WTC11 (cell line): ENCODE measurements at regions not wholly inside any gene's neighbourhood (a gene's known extent, or its start where the extent isn't known, plus 50 kb on each side); places are given as distances from the start of the nearest gene placed in this dataset.

Experiments used
- ATAC-seq: fragments of 200-7000 bp; cut with Tn5 transposase; 2 replicates; pipeline ENCODE4 v1.10.0; 2021; ENCODE audit warnings: mild to moderate bottlenecking, moderate library complexity
- CTCF ChIA-PET: fragments of 300-600 bp; sonication (Branson Sonifier 250); formaldehyde crosslinking; loops from one replicate; lab custom pipeline; 2021; ENCODE audit warnings: antibody characterized with exemption; lab: Charles Lee
- POLR2A ChIA-PET: fragments of 350-600 bp; sonication (Branson Sonifier 250); formaldehyde crosslinking; loops from one replicate; lab custom pipeline; 2021; ENCODE audit warnings: antibody characterized with exemption; lab: Charles Lee
- DNase-seq: peaks from one replicate; pipeline ENCODE4 v3.0.0; 2021; ENCODE audit warnings: low spot score
- H3K27ac Mint-ChIP-seq: 2 replicates; pipeline ENCODE4 v1.8.0; 2021; ENCODE audit warnings: mixed read lengths
- H3K27me3 Mint-ChIP-seq: 2 replicates; pipeline ENCODE4 v1.8.0; 2021; ENCODE audit warnings: low read depth, mild to moderate bottlenecking, moderate library complexity, mixed read lengths
- H3K36me3 Mint-ChIP-seq: 2 replicates; pipeline ENCODE4 v1.8.0; 2021; ENCODE audit warnings: mixed read lengths
- H3K4me1 Mint-ChIP-seq: 2 replicates; pipeline ENCODE4 v1.8.0; 2022; ENCODE audit warnings: mixed read lengths
- H3K4me3 Mint-ChIP-seq: 2 replicates; pipeline ENCODE4 v1.8.0; 2021; ENCODE audit warnings: mild to moderate bottlenecking, moderate library complexity, mixed read lengths
- H3K9me3 Mint-ChIP-seq: 2 replicates; pipeline ENCODE4 v1.8.0; 2021; ENCODE audit warnings: mixed read lengths
- ATF1 ChIP-seq: sonication (generic); formaldehyde crosslinking; IDR thresholded peaks from 2 replicates; pipeline ENCODE4 v1.8.1; 2023; ENCODE audit warnings: mild to moderate bottlenecking, moderate library complexity, missing genetic modification reagents
- ELF4 ChIP-seq: sonication (generic); formaldehyde crosslinking; IDR thresholded peaks from 2 replicates; pipeline ENCODE4 v1.8.1; 2022; ENCODE audit warnings: low read depth, mild to moderate bottlenecking, moderate library complexity, missing genetic modification reagents
- FOXJ3 ChIP-seq: sonication (generic); formaldehyde crosslinking; IDR thresholded peaks from 2 replicates; pipeline ENCODE4 v1.9.0; 2021; ENCODE audit warnings: missing genetic modification reagents, mild to moderate bottlenecking, borderline replicate concordance
- GTF2I ChIP-seq: fragments of 250-450 bp; sonication (Bioruptor Pico); conservative IDR thresholded peaks from 2 replicates; pipeline ENCODE4 v1.4.0; 2021; ENCODE audit warnings: mild to moderate bottlenecking
- IRF2 ChIP-seq: sonication (generic); formaldehyde crosslinking; IDR thresholded peaks from 2 replicates; pipeline ENCODE4 v1.8.0; 2022; ENCODE audit warnings: low read depth, missing genetic modification reagents, borderline replicate concordance
- MXD4 ChIP-seq: fragments of 250-450 bp; sonication (Bioruptor Pico); IDR thresholded peaks from 2 replicates; pipeline ENCODE4 v1.8.0; 2021; ENCODE audit warnings: mild to moderate bottlenecking, moderate library complexity, borderline replicate concordance
- NR1H2 ChIP-seq: sonication (generic); formaldehyde crosslinking; IDR thresholded peaks from 2 replicates; pipeline ENCODE4 v1.9.0; 2021; ENCODE audit warnings: mild to moderate bottlenecking, moderate library complexity, missing genetic modification reagents
- SP1 ChIP-seq: sonication (generic); formaldehyde crosslinking; conservative IDR thresholded peaks from 2 replicates; pipeline ENCODE4 v1.8.1; 2022; ENCODE audit warnings: missing genetic modification reagents
- ZNF232 ChIP-seq: sonication (generic); formaldehyde crosslinking; IDR thresholded peaks from 2 replicates; pipeline ENCODE4 v1.8.0; 2022; ENCODE audit warnings: mild to moderate bottlenecking, missing genetic modification reagents
- ZNF416 ChIP-seq: fragments of 250-450 bp; sonication (Bioruptor Pico); IDR thresholded peaks from 2 replicates; pipeline ENCODE4 v1.9.0; 2021; ENCODE audit warnings: mild to moderate bottlenecking, inconsistent platforms
- TF ChIP-seq, protein P1 (sequence below): fragments of 250-450 bp; sonication (Bioruptor Pico); IDR thresholded peaks from 2 replicates; pipeline ENCODE4 v2.1.2; 2022; ENCODE audit warnings: mild to moderate bottlenecking, moderate library complexity
- TF ChIP-seq, protein P2 (sequence below): sonication (generic); formaldehyde crosslinking; IDR thresholded peaks from 2 replicates; pipeline ENCODE4 v1.8.1; 2022; ENCODE audit warnings: mild to moderate bottlenecking, missing genetic modification reagents, moderate library complexity, borderline replicate concordance
- TF ChIP-seq, protein P3 (sequence below): sonication (generic); formaldehyde crosslinking; IDR thresholded peaks from 2 replicates; pipeline ENCODE4 v1.8.0; 2023; ENCODE audit warnings: mild to moderate bottlenecking, missing genetic modification reagents
- TF ChIP-seq, protein P4 (sequence below): fragments of 250-450 bp; sonication (Bioruptor Pico); conservative IDR thresholded peaks from 2 replicates; pipeline ENCODE4 v1.9.0; 2021; ENCODE audit warnings: mild to moderate bottlenecking
- TF ChIP-seq, protein P5 (sequence below): sonication (generic); formaldehyde crosslinking; IDR thresholded peaks from 2 replicates; pipeline ENCODE4 v1.8.1; 2023; ENCODE audit warnings: mild to moderate bottlenecking, missing genetic modification reagents, moderate library complexity
- TF ChIP-seq, protein P6 (sequence below): sonication (generic); formaldehyde crosslinking; IDR thresholded peaks from 2 replicates; pipeline ENCODE4 v1.8.1; 2023; ENCODE audit warnings: mild to moderate bottlenecking, moderate library complexity, missing genetic modification reagents
- TF ChIP-seq, protein P7 (sequence below): sonication (generic); formaldehyde crosslinking; IDR thresholded peaks from 2 replicates; pipeline ENCODE4 v1.8.1; 2023; ENCODE audit warnings: mild to moderate bottlenecking, missing genetic modification reagents

DNA sequence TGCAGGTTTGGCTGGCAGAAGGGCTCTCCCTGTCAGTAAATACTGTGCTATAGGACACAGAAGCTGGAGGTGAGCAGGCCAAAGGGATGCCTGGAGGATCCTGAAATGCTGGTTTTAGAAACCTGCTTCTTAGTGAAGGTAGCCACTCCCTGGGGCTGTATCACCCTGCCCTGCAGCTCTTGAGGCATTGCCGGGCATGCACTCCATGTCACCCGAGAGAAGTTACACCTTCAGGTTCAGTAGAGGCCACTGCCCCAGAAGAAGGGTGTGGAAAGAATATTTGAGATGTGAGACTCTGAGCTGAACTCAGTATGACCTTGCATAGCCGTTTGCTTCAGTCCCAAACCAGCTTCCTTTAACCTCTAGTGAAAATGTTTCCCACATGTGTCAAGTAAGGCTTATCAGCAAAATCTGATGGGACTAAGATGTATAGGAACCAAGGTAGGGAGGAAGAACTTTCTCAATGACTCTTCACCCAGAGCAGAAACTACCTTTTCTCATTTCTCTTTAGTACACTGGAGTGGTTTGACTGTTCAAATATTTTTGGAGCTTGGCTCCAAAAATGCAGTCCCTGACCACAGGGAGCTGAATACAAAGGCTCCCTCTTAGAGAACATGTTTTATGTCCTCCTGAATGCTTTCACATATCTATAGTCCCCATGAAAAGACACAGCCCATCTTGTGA, 164.5 kb upstream of the DYRK2 start (continued):
- TF ChIP-seq, protein P1, sequence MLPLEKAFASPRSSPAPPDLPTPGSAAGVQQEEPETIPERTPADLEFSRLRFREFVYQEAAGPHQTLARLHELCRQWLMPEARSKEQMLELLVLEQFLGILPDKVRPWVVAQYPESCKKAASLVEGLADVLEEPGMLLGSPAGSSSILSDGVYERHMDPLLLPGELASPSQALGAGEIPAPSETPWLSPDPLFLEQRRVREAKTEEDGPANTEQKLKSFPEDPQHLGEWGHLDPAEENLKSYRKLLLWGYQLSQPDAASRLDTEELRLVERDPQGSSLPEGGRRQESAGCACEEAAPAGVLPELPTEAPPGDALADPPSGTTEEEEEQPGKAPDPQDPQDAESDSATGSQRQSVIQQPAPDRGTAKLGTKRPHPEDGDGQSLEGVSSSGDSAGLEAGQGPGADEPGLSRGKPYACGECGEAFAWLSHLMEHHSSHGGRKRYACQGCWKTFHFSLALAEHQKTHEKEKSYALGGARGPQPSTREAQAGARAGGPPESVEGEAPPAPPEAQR (CRISPR knock-in tag) = no peak
- TF ChIP-seq ZNF416 (CRISPR knock-in tag) = no peak
- TF ChIP-seq IRF2 = no peak
- TF ChIP-seq, protein P2, sequence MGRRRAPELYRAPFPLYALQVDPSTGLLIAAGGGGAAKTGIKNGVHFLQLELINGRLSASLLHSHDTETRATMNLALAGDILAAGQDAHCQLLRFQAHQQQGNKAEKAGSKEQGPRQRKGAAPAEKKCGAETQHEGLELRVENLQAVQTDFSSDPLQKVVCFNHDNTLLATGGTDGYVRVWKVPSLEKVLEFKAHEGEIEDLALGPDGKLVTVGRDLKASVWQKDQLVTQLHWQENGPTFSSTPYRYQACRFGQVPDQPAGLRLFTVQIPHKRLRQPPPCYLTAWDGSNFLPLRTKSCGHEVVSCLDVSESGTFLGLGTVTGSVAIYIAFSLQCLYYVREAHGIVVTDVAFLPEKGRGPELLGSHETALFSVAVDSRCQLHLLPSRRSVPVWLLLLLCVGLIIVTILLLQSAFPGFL (CRISPR knock-in tag) = no peak
- TF ChIP-seq MXD4 (CRISPR knock-in tag) = no peak

DNA sequence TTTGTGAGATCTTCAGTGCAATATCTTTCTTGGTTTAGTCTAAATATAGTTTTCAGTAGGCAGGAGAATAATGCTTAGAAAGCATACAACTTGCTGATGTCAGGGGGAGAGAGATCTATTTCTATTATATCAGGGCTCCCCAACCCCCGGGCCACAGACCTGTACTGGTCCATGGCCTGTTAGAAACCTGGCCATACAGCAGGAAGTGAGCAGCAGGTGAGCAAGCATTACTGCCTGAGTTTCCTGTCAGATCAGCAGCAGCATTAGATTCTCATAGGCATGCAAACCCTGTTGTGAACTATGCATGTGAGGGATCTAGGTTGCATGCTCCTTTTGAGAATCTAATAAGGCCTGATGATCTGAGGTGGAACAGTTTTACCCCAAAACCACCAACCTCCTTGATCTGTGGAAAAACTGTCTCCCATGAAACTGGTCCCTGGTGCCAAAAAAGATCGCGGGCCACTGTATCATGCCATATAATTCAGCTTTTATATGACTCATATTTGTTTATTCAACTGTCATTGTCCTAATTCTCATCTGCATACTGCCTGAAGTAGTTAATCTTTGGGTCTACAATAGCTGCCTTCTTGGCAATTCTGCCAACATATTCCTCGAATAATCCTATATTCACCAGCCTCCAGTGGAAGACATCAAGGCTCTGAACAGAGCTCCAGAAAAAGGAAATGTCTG, 163.6 kb upstream of the DYRK2 start:
- CTCF ChIA-PET = no interaction called here
- ATAC-seq (no peak), DNase-seq (no peak)
- TF ChIP-seq, protein P3, sequence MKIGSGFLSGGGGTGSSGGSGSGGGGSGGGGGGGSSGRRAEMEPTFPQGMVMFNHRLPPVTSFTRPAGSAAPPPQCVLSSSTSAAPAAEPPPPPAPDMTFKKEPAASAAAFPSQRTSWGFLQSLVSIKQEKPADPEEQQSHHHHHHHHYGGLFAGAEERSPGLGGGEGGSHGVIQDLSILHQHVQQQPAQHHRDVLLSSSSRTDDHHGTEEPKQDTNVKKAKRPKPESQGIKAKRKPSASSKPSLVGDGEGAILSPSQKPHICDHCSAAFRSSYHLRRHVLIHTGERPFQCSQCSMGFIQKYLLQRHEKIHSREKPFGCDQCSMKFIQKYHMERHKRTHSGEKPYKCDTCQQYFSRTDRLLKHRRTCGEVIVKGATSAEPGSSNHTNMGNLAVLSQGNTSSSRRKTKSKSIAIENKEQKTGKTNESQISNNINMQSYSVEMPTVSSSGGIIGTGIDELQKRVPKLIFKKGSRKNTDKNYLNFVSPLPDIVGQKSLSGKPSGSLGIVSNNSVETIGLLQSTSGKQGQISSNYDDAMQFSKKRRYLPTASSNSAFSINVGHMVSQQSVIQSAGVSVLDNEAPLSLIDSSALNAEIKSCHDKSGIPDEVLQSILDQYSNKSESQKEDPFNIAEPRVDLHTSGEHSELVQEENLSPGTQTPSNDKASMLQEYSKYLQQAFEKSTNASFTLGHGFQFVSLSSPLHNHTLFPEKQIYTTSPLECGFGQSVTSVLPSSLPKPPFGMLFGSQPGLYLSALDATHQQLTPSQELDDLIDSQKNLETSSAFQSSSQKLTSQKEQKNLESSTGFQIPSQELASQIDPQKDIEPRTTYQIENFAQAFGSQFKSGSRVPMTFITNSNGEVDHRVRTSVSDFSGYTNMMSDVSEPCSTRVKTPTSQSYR (CRISPR knock-in tag) = no peak
- TF ChIP-seq ATF1 = no peak
- TF ChIP-seq, protein P4, sequence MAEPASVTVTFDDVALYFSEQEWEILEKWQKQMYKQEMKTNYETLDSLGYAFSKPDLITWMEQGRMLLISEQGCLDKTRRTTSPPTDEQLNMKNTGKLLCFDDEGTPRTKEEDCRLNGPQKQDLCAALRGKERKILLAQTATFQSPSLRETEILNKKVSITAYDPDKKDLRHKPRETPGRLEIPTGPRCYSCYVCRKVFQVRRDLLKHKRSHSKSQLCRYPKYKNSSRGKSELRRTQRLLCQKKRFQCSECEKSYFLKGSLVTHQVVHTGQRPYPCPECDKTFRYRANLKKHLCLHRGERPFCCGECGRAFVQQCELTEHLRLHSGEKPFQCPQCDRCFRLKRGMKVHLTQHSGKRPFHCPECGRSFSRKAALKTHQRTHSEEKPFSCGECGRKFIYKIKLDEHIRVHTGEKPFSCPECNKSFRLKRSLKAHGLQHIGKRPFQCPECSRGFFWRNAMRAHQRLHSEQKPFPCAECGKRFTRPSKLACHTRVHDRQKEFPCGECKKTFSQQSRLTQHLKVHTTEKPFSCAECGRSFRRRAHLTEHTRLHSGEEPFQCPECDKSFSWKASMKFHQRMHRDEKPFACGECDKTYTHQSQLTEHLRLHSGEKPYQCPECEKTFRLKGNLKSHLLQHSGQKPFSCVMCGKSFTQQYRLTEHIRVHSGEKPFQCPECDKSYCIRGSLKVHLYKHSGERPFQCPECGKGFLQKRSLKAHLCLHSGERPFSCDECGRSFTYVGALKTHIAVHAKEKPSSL (CRISPR knock-in tag) = no peak
- TF ChIP-seq, protein P2 (CRISPR knock-in tag) = no peak
- TF ChIP-seq ZNF232 (CRISPR knock-in tag) = no peak
- TF ChIP-seq, protein P5, sequence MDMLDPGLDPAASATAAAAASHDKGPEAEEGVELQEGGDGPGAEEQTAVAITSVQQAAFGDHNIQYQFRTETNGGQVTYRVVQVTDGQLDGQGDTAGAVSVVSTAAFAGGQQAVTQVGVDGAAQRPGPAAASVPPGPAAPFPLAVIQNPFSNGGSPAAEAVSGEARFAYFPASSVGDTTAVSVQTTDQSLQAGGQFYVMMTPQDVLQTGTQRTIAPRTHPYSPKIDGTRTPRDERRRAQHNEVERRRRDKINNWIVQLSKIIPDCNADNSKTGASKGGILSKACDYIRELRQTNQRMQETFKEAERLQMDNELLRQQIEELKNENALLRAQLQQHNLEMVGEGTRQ = no peak
- TF ChIP-seq ELF4 = no peak
- no peak for TF ChIP-seq SP1 (CRISPR knock-in tag)
- no peak for TF ChIP-seq FOXJ3 (CRISPR knock-in tag)
- TF ChIP-seq, protein P6, sequence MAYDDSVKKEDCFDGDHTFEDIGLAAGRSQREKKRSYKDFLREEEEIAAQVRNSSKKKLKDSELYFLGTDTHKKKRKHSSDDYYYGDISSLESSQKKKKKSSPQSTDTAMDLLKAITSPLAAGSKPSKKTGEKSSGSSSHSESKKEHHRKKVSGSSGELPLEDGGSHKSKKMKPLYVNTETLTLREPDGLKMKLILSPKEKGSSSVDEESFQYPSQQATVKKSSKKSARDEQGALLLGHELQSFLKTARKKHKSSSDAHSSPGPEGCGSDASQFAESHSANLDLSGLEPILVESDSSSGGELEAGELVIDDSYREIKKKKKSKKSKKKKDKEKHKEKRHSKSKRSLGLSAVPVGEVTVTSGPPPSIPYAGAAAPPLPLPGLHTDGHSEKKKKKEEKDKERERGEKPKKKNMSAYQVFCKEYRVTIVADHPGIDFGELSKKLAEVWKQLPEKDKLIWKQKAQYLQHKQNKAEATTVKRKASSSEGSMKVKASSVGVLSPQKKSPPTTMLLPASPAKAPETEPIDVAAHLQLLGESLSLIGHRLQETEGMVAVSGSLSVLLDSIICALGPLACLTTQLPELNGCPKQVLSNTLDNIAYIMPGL (CRISPR knock-in tag) = no peak
- TF ChIP-seq, protein P1 (CRISPR knock-in tag) = no peak
- no peak for TF ChIP-seq GTF2I
- TF ChIP-seq NR1H2 (CRISPR knock-in tag) = no peak
- TF ChIP-seq, protein P7, sequence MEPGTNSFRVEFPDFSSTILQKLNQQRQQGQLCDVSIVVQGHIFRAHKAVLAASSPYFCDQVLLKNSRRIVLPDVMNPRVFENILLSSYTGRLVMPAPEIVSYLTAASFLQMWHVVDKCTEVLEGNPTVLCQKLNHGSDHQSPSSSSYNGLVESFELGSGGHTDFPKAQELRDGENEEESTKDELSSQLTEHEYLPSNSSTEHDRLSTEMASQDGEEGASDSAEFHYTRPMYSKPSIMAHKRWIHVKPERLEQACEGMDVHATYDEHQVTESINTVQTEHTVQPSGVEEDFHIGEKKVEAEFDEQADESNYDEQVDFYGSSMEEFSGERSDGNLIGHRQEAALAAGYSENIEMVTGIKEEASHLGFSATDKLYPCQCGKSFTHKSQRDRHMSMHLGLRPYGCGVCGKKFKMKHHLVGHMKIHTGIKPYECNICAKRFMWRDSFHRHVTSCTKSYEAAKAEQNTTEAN (CRISPR knock-in tag) = no peak
- no peak overlapping the region for H3K4me3 Mint-ChIP-seq
- peaks cover 25% of the 10 kb centered on the region for H3K36me3 Mint-ChIP-seq
- POLR2A ChIA-PET = no interaction called here
- peaks cover 26% of the 10 kb centered on the region for H3K9me3 Mint-ChIP-seq
- H3K27ac Mint-ChIP-seq = no peak overlapping the region
- H3K27me3 Mint-ChIP-seq = peaks cover 12% of the 10 kb centered on the region; the same call in 1 of the 2 replicates
- peaks cover 6% of the 10 kb centered on the region for H3K4me1 Mint-ChIP-seq
